Loucy (cell line): ENCODE measurements at regions not wholly inside any gene's neighbourhood (a gene's known extent, or its start where the extent isn't known, plus 50 kb on each side); places are given as distances from the start of the nearest gene placed in this dataset.

Experiments
- H2AFZ ChIP-seq: fragments of 200-600 bp; sonication (generic); 2 replicates; pipeline ENCODE4 v1.6.0; 2016; ENCODE audit warnings: antibody characterized with exemption, mild to moderate bottlenecking, low read length, moderate library complexity
- H3F3A ChIP-seq: fragments of 200-600 bp; 2 replicates; pipeline ENCODE4 v1.6.0; 2016; ENCODE audit warnings: antibody characterized with exemption, low read depth, mild to moderate bottlenecking
- H3K27me3 ChIP-seq: fragments of 200-600 bp; sonication (generic); 2 replicates; pipeline ENCODE4 v1.6.1; 2014; ENCODE audit warnings: low read length, mild to moderate bottlenecking; ENCODE audit not compliant: insufficient read depth, poor library complexity, severe bottlenecking
- H3K36me3 ChIP-seq: fragments of 200-600 bp; sonication (generic); 2 replicates; pipeline ENCODE4 v1.6.1; 2016; ENCODE audit warnings: low read length; ENCODE audit not compliant: insufficient read depth
- H3K4me1 ChIP-seq: fragments of 200-600 bp; sonication (generic); 2 replicates; pipeline ENCODE4 v1.5.1; 2014; ENCODE audit warnings: low read length, mild to moderate bottlenecking; ENCODE audit not compliant: insufficient read depth, poor library complexity, severe bottlenecking
- H3K4me2 ChIP-seq: fragments of 200-600 bp; sonication (generic); 2 replicates; pipeline ENCODE4 v1.6.0; 2014; ENCODE audit warnings: antibody characterized with exemption, low read length, low read depth, mild to moderate bottlenecking; ENCODE audit not compliant: poor library complexity, severe bottlenecking
- H3K4me3 ChIP-seq: fragments of 200-600 bp; sonication (generic); 2 replicates; pipeline ENCODE4 v1.5.1; 2014; ENCODE audit warnings: low read length, mild to moderate bottlenecking, mixed read lengths; ENCODE audit not compliant: poor library complexity, severe bottlenecking
- H3K79me2 ChIP-seq: fragments of 200-600 bp; sonication (generic); 2 replicates; pipeline ENCODE4 v1.6.1; 2014; ENCODE audit warnings: low read length; ENCODE audit not compliant: insufficient read depth
- H3K9ac ChIP-seq: fragments of 200-600 bp; sonication (generic); 2 replicates; pipeline ENCODE4 v1.6.0; 2014; ENCODE audit warnings: mild to moderate bottlenecking, low read depth, low read length, moderate library complexity; ENCODE audit not compliant: poor library complexity, severe bottlenecking
- H3K9me2 ChIP-seq: fragments of 200-600 bp; sonication (generic); replicated peaks from 2 replicates; pipeline ENCODE4 v1.6.1; 2016; ENCODE audit warnings: low read depth, low read length, mixed read lengths
- H3K9me3 ChIP-seq: fragments of 200-600 bp; sonication (generic); 2 replicates; pipeline ENCODE4 v1.6.1; 2014; ENCODE audit warnings: mild to moderate bottlenecking, antibody characterized with exemption, low read length, low read depth; ENCODE audit not compliant: insufficient read depth
- H4K20me1 ChIP-seq: fragments of 200-600 bp; sonication (generic); 2 replicates; pipeline ENCODE4 v1.6.0; 2014; ENCODE audit warnings: antibody characterized with exemption, low read length, mild to moderate bottlenecking; ENCODE audit not compliant: insufficient read depth, poor library complexity, severe bottlenecking
- CTCF ChIP-seq: fragments of 200-600 bp; sonication (generic); conservative IDR thresholded peaks from 2 replicates; pipeline ENCODE4 v1.5.1; 2014; ENCODE audit warnings: mild to moderate bottlenecking, antibody characterized with exemption, low read length
- EZH2phosphoT487 ChIP-seq: fragments of 200-600 bp; IDR thresholded peaks from 2 replicates; pipeline ENCODE4 v1.6.1; 2018; ENCODE audit warnings: antibody characterized with exemption, mild to moderate bottlenecking, moderate library complexity, borderline replicate concordance

- no peak overlapping the region for H3K9ac ChIP-seq
- H3K9me3 ChIP-seq = no peaks in the 10 kb centered on the region
- no peak overlapping the region for H3K4me3 ChIP-seq
- H3K27me3 ChIP-seq = no peaks in the 10 kb centered on the region
- H3K79me2 ChIP-seq = no peaks in the 10 kb centered on the region
- H3K4me1 ChIP-seq = no peaks in the 10 kb centered on the region
- H3K36me3 ChIP-seq = no peaks in the 10 kb centered on the region
- no peak overlapping the region for H2AFZ ChIP-seq
- no peaks in the 10 kb centered on the region for H3F3A ChIP-seq
- no peaks in the 10 kb centered on the region for H4K20me1 ChIP-seq
- TF ChIP-seq EZH2phosphoT487 = no peak
- no peak for TF ChIP-seq CTCF
- H3K9me2 ChIP-seq = no peaks in the 10 kb centered on the region
- H3K4me2 ChIP-seq = no peak overlapping the region
Measured at GRCh38 chr4:37101182-37101581, 143.4 kb upstream of the NWD2 start.

GRCh38 chr4:37101686-37102085 lies 142.9 kb upstream of the NWD2 start:
- no peaks in the 10 kb centered on the region for H3K36me3 ChIP-seq
- H3K4me2 ChIP-seq = no peak overlapping the region
- H3K79me2 ChIP-seq = no peaks in the 10 kb centered on the region
- H4K20me1 ChIP-seq = no peaks in the 10 kb centered on the region
- H3K9me3 ChIP-seq = no peaks in the 10 kb centered on the region
- no peaks in the 10 kb centered on the region for H3K9me2 ChIP-seq
- H3K4me3 ChIP-seq = no peak overlapping the region
- TF ChIP-seq CTCF (no peak), EZH2phosphoT487 (no peak)
- no peaks in the 10 kb centered on the region for H3F3A ChIP-seq
- H3K9ac ChIP-seq = no peak overlapping the region
- no peaks in the 10 kb centered on the region for H3K4me1 ChIP-seq
- H2AFZ ChIP-seq = no peak overlapping the region
- H3K27me3 ChIP-seq = no peaks in the 10 kb centered on the region

GRCh38 chr4:37109756-37110155 lies 134.8 kb upstream of the NWD2 start:
- Histone ChIP-seq H3K36me3 (no peaks in the 10 kb centered on the region), H2AFZ (no peak overlapping the region), H3K9me3 (no peaks in the 10 kb centered on the region), H3K79me2 (no peaks in the 10 kb centered on the region), H3K9me2 (no peaks in the 10 kb centered on the region), H3F3A (no peaks in the 10 kb centered on the region), H3K4me2 (no peak overlapping the region), H3K9ac (no peak overlapping the region), H4K20me1 (no peaks in the 10 kb centered on the region), H3K27me3 (no peaks in the 10 kb centered on the region), H3K4me1 (no peaks in the 10 kb centered on the region), H3K4me3 (no peak overlapping the region)
- TF ChIP-seq EZH2phosphoT487 = no peak
- TF ChIP-seq CTCF = no peak
